HCT116 (cell line): ENCODE measurements at regions not wholly inside any gene's neighbourhood (a gene's known extent, or its start where the extent isn't known, plus 50 kb on each side); places are given as distances from the start of the nearest gene placed in this dataset.

ENCODE experiments used
- ATAC-seq: fragments of 200-7000 bp; cut with Tn5 transposase; 2 replicates; pipeline ENCODE4 v1.9.1; 2020; ENCODE audit warnings: mild to moderate bottlenecking, moderate library complexity
- BruUV-seq: library from RNA; stranded (reverse); fragments of 400-500 nt; replicated peaks from 2 replicates; lab custom pipeline; 2021; lab: Mats Ljungman, UMichigan
- CTCF ChIA-PET: fragments of 300-600 bp; sonication (Branson Sonifier 250); formaldehyde crosslinking; loops from one replicate; lab custom pipeline; 2021; ENCODE audit warnings: antibody characterized with exemption; lab: Charles Lee
- POLR2A ChIA-PET: fragments of 300-600, 350-600 bp; sonication (Branson Sonifier 250); formaldehyde crosslinking; loops from one replicate; lab custom pipeline; 2021; ENCODE audit warnings: antibody characterized with exemption; lab: Charles Lee
- RAD21 ChIA-PET, 2 experiments: fragments of 300-600 bp; sonication (Branson Sonifier 250); formaldehyde crosslinking; loops; one replicate each; lab custom pipeline; 2023; ENCODE audit warnings: low total read pairs in 2 of 2; ENCODE audit not compliant: uncharacterized antibody in 2 of 2, unreplicated experiment in 2 of 2, low non-redundant PET in 1 of 2; lab: Charles Lee
- DNase-seq: peaks from one replicate; pipeline ENCODE4 v3.0.0-alpha.2; 2010; ENCODE audit warnings: low read depth, low spot score
- H2AFZ ChIP-seq: fragments of 200-600 bp; shearing (Covaris generic), sonication (generic); 2 replicates; pipeline ENCODE4 v1.6.1; 2017; ENCODE audit warnings: low read depth, mixed run types, mixed read lengths, antibody characterized with exemption, low read length; ENCODE audit not compliant: poor library complexity, severe bottlenecking
- H3K27ac ChIP-seq: 2 replicates; pipeline ENCODE4 v1.5.1; 2012; ENCODE audit warnings: low read depth, low read length
- H3K27me3 ChIP-seq: fragments of 200-600 bp; sonication (generic); 2 replicates; pipeline ENCODE4 v1.6.1; 2016; ENCODE audit warnings: mixed run types, low read length, mixed read lengths; ENCODE audit not compliant: insufficient read depth
- H3K36me3 ChIP-seq, 2 experiments: fragments of 200-500 bp in 1 of 2; fragments of 200-600 bp in 1 of 2; sonication (Bioruptor generic) in 1 of 2; sonication (generic) in 1 of 2; 2 replicates each; pipeline versions ENCODE4 v1.5.1 to v1.6.1; 2014 to 2016; ENCODE audit warnings: low read length in 2 of 2, inconsistent platforms in 1 of 2, mixed read lengths in 1 of 2, mixed run types in 1 of 2; ENCODE audit not compliant: insufficient read depth in 2 of 2, control insufficient read depth in 1 of 2
- H3K4me1 ChIP-seq, 2 experiments: fragments of 200-600 bp in 1 of 2; sonication (generic) in 1 of 2; 2 replicates each; pipeline versions ENCODE4 v1.5.1 to v1.6.1; 2012 to 2017; ENCODE audit warnings: low read length in 2 of 2, inconsistent platforms in 1 of 2, mild to moderate bottlenecking in 1 of 2, mixed read lengths in 1 of 2, mixed run types in 1 of 2, moderate library complexity in 1 of 2; ENCODE audit not compliant: insufficient read depth in 2 of 2, control insufficient read depth in 1 of 2
- H3K4me2 ChIP-seq: fragments of 200-600 bp; sonication (generic); 2 replicates; pipeline ENCODE4 v1.6.1; 2017; ENCODE audit warnings: mixed run types, low read length, mixed read lengths
- H3K4me3 ChIP-seq, 2 experiments: fragments of 200-600 bp in 1 of 2; sonication (generic) in 1 of 2; replicated peaks in 1 of 2; 2 replicates each; pipeline ENCODE4 v1.5.1; 2011 to 2016; ENCODE audit warnings: low read length in 2 of 2, control low read depth in 1 of 2, low read depth in 1 of 2, mild to moderate bottlenecking in 1 of 2, mixed read lengths in 1 of 2, mixed run types in 1 of 2
- H3K79me2 ChIP-seq: fragments of 200-600 bp; sonication (generic); 2 replicates; pipeline ENCODE4 v1.6.1; 2017; ENCODE audit warnings: mild to moderate bottlenecking, mixed run types, low read length, moderate library complexity, mixed read lengths; ENCODE audit not compliant: insufficient read depth
- H3K9ac ChIP-seq: fragments of 200-600 bp; sonication (generic); 2 replicates; pipeline ENCODE4 v1.6.1; 2016; ENCODE audit warnings: low read length, mixed read lengths
- H3K9me2 ChIP-seq: fragments of 200-600 bp; sonication (generic), shearing (Covaris generic); 2 replicates; pipeline ENCODE4 v1.6.1; 2017; ENCODE audit warnings: mixed run types, mild to moderate bottlenecking, moderate library complexity; ENCODE audit not compliant: insufficient read depth
- H3K9me3 ChIP-seq, 2 experiments: fragments of 200-500 bp in 1 of 2; fragments of 200-600 bp in 1 of 2; sonication (Bioruptor generic) in 1 of 2; sonication (generic) in 1 of 2; 2 replicates each; pipeline ENCODE4 v1.6.1; 2014 to 2017; ENCODE audit warnings: low read length in 2 of 2, mixed read lengths in 2 of 2, inconsistent platforms in 1 of 2, low read depth in 1 of 2, mild to moderate bottlenecking in 1 of 2, mixed run types in 1 of 2, moderate library complexity in 1 of 2; ENCODE audit not compliant: control insufficient read depth in 1 of 2, insufficient read depth in 1 of 2
- H4K20me1 ChIP-seq: fragments of 200-600 bp; sonication (generic), shearing (Covaris generic); 2 replicates; pipeline ENCODE4 v1.6.1; 2017; ENCODE audit warnings: mixed run types, mild to moderate bottlenecking, moderate library complexity; ENCODE audit not compliant: insufficient read depth
- ATF3 ChIP-seq: IDR thresholded peaks from 2 replicates; pipeline ENCODE4 v1.6.1; 2012
- CBX3 ChIP-seq: IDR thresholded peaks from 2 replicates; pipeline ENCODE4 v1.6.1; 2012; ENCODE audit warnings: low read depth
- CTCF ChIP-seq, 3 experiments: fragments of 200-600 bp in 1 of 3; sonication (generic) in 1 of 3; IDR thresholded peaks in 2 of 3; conservative IDR thresholded peaks in 1 of 3; 2 replicates each; pipeline ENCODE4 v1.5.1; 2012 to 2017; ENCODE audit warnings: low read depth in 2 of 3, low read length in 2 of 3, antibody characterized with exemption in 1 of 3, borderline replicate concordance in 1 of 3, control low read depth in 1 of 3, mild to moderate bottlenecking in 1 of 3, mixed read lengths in 1 of 3, mixed run types in 1 of 3, moderate library complexity in 1 of 3; ENCODE audit not compliant: insufficient read depth in 1 of 3
- EGR1 ChIP-seq: IDR thresholded peaks from 2 replicates; pipeline ENCODE4 v1.6.1; 2012; ENCODE audit warnings: low read depth
- ELF1 ChIP-seq: IDR thresholded peaks from 2 replicates; pipeline ENCODE4 v1.6.1; 2012; ENCODE audit warnings: low read depth, borderline replicate concordance
- EZH2 ChIP-seq: fragments of 200-600 bp; sonication (generic); IDR thresholded peaks from 2 replicates; pipeline ENCODE4 v1.6.1; 2017; ENCODE audit warnings: antibody characterized with exemption, mixed run types
- EZH2phosphoT487 ChIP-seq: fragments of 200-600 bp; IDR thresholded peaks from 2 replicates; pipeline ENCODE4 v1.6.1; 2018; ENCODE audit warnings: antibody characterized with exemption, borderline replicate concordance
- FOSL1 ChIP-seq: IDR thresholded peaks from 2 replicates; pipeline ENCODE4 v1.6.1; 2012; ENCODE audit warnings: low read depth
- POLR2A ChIP-seq: IDR thresholded peaks from 2 replicates; pipeline ENCODE4 v1.7.0; 2011; ENCODE audit warnings: borderline replicate concordance; ENCODE audit not compliant: insufficient read depth, insufficient read length; ENCODE audit errors: extremely low read depth
- POLR2AphosphoS5 ChIP-seq: IDR thresholded peaks from 2 replicates; pipeline ENCODE4 v1.6.1; 2011; ENCODE audit warnings: mild to moderate bottlenecking, low read depth, low read length, moderate library complexity
- REST ChIP-seq: IDR thresholded peaks from 2 replicates; pipeline ENCODE4 v1.6.1; 2012; ENCODE audit warnings: low read depth
- SRF ChIP-seq: IDR thresholded peaks from 2 replicates; pipeline ENCODE4 v1.6.1; 2012; ENCODE audit warnings: low read depth
- YY1 ChIP-seq: IDR thresholded peaks from 2 replicates; pipeline ENCODE4 v1.6.1; 2011; ENCODE audit warnings: low read length, low read depth, moderate library complexity, mild to moderate bottlenecking; ENCODE audit not compliant: insufficient replicate concordance; ENCODE audit errors: extremely low read depth
- ZNF274 ChIP-seq: fragments of 200-500 bp; sonication (Bioruptor generic); IDR thresholded peaks from 2 replicates; pipeline ENCODE4 v1.6.1; 2014; ENCODE audit warnings: mild to moderate bottlenecking, low read depth, low read length, inconsistent platforms
- intact Hi-C: fragments of 100-400 bp; cut with micrococcal nuclease; formaldehyde crosslinking; loops from 2 replicates; pipeline ENCODE4 v1.10.0; 2022

GRCh38 chr2:13034861-13035260, 318.1 kb downstream of the TRIB2 start:
- DNase-seq (no peak), ATAC-seq (no peak)
- no peak for TF ChIP-seq ATF3
- TF ChIP-seq ELF1: no peak
- no peak for TF ChIP-seq CBX3
- TF ChIP-seq POLR2AphosphoS5: no peak
- no peak for TF ChIP-seq ZNF274
- no peak for TF ChIP-seq EGR1
- no peak for TF ChIP-seq FOSL1
- TF ChIP-seq EZH2phosphoT487: no peak
- no peak for TF ChIP-seq YY1
- no peak for TF ChIP-seq REST
- no peak for TF ChIP-seq POLR2A
- no peak for TF ChIP-seq EZH2
- no peak for TF ChIP-seq CTCF (IDR thresholded peaks at IDR 0.05 in 2 of 3, conservative IDR thresholded peaks at IDR 0.05 in 1 of 3; ENCODE audit: borderline replicate concordance in 1 of 3, insufficient read depth in 1 of 3, low read depth in 2 of 3, low read length in 2 of 3)
- no peak for TF ChIP-seq SRF
- H4K20me1 ChIP-seq: no peaks in the 10 kb centered on the region; the same call in 1 of the 2 replicates
- no peak overlapping the region for H3K9ac ChIP-seq
- no peak overlapping the region for H3K27ac ChIP-seq
- no peaks in the 10 kb centered on the region for H3K79me2 ChIP-seq
- ChIA-PET CTCF (no interaction called here), POLR2A (no interaction called here), RAD21 (no interaction called here)
- H2AFZ ChIP-seq: no peak overlapping the region
- no peaks in the 10 kb centered on the region for H3K4me1 ChIP-seq
- no peaks in the 10 kb centered on the region for H3K9me3 ChIP-seq
- H3K4me2 ChIP-seq: no peak overlapping the region
- no peaks in the 10 kb centered on the region for H3K27me3 ChIP-seq
- BruUV-seq: no TSS peak
- no peaks in the 10 kb centered on the region; the same call in 1 of the 2 replicates for H3K9me2 ChIP-seq
- intact Hi-C loops: no loop called here
- H3K4me3 ChIP-seq: no peak overlapping the region
- H3K36me3 ChIP-seq: no peaks in the 10 kb centered on the region
